Inflammatory macrophage (primary cell): ENCODE measurements at regions not wholly inside any gene's neighbourhood (a gene's known extent, or its start where the extent isn't known, plus 50 kb on each side); places are given as distances from the start of the nearest gene placed in this dataset.

Source experiments
- DNase-seq, 2 donors: peaks; one replicate each; pipeline ENCODE4 v3.0.0-alpha.2; 2020 to 2022

- DNase-seq: no peak
Measured at GRCh38 chr7:49260538-49260937, 336.2 kb downstream of the CDC14C start.

- DNase-seq: no peak
Measured at GRCh38 chr7:49261928-49262327, 337.6 kb downstream of the CDC14C start.

GRCh38 chr7:49264530-49264929 lies 340.2 kb downstream of the CDC14C start:
- DNase-seq: no peak

DNA sequence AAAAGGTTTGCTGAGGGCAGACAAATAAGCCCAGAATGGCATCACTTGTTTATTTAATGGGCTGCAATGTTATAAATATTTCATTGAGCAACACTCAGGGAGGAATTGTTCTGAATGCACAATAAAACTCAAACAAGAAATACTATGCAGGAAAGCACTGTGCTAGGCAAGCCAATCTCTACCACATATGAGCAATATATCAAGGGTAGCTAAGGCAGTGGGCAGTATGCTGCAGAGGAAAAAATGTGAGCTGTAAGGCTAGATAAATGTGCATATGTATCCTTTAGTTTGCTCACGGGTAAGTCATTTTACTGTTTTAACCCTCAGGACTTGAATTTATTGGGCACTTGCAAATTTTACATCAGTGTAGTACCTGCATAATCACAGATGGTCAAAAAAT lies 349.6 kb downstream of the CDC14C start:
- DNase-seq: no peak

DNA sequence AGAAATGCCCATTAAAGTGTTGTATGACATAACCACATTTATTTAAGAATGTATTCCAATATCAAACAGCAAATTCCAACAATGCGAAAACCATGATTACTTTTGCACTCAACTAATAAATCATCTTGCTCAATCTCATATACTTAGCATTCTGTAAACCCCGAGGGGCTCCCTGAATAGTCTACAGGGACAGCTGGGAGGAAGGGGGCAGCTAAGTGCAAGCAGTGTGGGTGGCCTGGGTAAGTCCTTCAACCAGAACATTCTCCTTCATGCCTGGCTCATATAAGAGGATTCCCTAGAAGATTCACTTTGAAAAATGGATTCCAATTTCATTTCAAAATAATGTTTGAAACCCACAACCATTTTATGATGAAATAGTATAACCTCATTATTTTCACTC lies 355.5 kb downstream of the CDC14C start:
- no peak for DNase-seq

DNA sequence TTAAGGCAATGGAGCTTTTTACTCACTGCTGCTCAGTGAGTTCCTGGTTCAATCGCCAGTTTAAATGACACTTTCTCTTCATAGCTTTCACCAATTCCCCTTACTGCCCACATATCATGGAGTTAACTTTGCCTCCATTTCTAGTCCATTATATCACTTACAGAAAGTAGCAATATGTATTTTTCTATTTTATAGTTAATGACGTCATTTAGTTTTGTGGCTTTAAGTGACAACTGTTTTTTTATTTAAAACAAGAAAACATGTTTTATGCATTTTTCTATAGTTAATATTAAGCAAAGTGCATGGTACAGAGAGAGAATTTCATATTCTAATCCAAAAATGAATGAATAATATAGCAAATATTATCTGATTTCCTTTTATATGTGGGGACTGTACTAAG lies 363.3 kb downstream of the CDC14C start:
- no peak for DNase-seq

DNA sequence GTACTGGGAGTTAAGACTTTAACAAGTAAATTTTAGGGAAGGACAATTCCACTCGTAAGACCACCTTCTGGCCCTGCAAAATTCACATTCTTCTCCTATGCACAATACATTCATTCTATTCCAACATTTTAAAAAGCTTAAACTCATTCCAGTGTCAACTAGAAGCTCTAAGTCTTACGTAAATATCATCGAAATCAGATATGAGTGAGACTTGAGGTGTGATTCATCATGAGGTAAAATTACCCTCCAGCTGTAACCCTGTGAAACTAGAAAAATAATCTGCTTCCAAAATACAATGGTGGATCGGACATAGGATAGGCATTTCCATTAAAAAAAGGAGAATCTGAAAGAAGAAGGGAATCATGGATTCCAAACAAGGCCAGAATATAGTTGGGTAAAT lies 370.3 kb downstream of the CDC14C start:
- no peak for DNase-seq

DNA sequence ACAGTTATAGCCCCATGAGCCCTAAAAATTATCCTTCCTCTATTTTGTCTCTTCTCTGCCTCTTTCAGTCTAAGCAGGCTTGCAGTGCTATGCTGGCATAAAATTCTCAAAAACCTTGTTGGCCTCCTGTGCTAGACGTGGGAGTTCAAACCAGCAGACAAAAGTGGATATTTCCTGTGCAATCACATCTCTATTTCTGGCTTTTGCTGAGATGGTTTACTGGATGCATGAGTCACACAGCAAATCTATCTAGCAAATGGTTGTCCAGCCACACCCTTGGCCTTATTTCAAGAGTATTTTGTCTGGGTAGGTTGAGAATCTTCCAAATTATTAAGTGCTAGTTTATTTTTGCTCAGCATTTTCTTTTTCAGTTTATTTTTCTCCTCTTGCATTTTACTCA lies 370.8 kb downstream of the CDC14C start:
- no peak for DNase-seq

DNA sequence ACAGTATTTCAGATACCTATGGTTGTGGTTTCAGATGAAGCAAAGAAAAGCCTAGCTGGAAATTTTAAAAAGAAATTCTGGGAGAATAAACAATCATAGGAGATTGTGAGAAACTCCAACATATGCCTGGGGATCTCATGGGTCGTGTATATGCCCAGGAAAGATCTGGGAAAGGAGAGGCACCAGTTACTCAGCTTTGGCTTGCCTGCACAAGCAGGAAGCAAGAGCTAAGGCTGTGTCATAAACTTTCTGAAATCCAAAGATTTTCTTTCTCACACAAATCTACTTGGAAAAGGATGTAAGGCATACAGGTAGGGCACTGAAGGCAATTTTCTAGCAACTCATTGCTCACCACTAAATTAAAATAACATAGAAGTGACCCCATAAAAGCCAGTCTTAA lies 373.6 kb downstream of the CDC14C start:
- no peak for DNase-seq

- no peak for DNase-seq
Measured at GRCh38 chr7:49308787-49309186, 384.4 kb downstream of the CDC14C start.

DNA sequence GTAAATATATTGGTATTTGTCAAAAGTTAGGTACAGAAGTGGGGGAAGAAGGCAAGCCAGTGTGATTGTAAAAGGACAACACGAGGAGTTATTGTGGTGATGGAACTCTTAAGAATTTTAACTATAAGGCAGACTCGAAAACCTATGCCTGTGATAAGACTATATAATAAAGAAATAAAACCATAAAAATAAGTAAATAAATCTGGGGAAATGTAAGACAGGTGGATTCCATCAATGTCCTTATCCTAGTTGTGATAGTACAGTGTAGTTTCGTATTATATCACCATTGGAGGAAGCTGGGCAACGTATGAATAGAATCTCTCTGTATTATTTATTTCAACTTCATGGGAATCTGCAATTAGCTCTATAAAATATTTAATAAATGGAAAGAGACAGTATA lies 395.7 kb downstream of the CDC14C start:
- DNase-seq: no peak

GRCh38 chr7:49321843-49322242 lies 397.5 kb downstream of the CDC14C start:
- DNase-seq: no peak

DNA sequence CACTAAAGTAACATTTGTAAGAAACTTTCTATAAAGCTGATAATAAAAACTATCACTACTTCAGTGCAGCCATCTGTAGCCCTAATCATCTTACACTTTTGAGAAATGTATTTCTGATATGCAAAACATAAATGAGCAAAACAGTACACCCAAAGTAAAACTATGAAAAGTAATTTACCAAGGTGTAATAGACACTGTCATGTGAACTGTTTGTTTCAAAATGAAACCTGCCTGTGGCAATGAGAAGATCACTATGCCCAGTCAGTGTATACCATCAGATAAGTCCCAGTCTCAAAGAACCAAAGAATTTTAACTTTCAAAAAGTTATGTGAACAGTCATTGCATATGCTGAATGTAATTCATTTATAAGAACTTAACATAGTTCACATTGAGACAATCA lies 398.1 kb downstream of the CDC14C start:
- DNase-seq: no peak

DNA sequence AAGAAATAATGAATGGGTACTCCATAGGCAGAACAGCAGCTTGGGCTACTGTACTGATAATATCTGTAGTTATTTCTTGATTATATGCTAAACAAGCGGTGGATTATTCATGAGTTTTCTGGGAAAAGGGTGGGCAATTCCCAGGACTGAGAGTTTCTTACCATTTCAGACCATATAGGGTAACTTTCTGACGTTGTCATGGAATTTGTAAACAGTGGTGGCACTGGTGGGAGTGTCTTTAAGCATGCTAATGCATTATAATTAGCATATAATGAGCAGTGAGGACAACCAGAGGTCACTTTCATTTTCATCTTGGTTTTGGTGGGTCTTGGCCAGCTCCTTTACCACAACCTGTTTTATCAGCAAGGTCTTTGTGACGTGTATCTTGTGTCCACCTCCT lies 399.7 kb downstream of the CDC14C start:
- no peak for DNase-seq

GRCh38 chr7:49324707-49325106 lies 400.4 kb downstream of the CDC14C start:
- no peak for DNase-seq

- no peak for DNase-seq
Measured at GRCh38 chr7:49325571-49325970, 401.2 kb downstream of the CDC14C start.

- DNase-seq: no peak
Measured at GRCh38 chr7:49327155-49327554, 402.8 kb downstream of the CDC14C start.

GRCh38 chr7:49333180-49333881 lies 409.0 kb downstream of the CDC14C start:
- no peak for DNase-seq

DNA sequence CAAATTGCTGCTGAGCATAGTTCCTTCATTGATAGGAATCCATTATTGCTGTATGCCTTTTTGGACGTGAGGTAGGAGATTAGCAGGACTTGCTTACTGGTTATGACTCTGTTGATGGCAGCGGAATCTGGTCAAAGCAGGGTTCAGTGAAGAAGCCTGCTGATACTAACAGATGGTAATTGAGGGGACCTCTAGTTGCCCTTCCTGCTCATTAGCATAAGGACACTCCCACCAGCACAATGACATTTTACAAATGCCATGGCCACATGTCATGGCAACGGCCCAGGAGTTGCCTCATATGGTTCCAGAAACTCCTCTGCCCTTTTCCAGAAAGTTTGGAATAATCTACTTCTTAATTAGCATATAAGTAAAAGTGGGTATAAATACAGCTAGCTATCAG lies 417.5 kb downstream of the CDC14C start:
- no peak for DNase-seq

DNA sequence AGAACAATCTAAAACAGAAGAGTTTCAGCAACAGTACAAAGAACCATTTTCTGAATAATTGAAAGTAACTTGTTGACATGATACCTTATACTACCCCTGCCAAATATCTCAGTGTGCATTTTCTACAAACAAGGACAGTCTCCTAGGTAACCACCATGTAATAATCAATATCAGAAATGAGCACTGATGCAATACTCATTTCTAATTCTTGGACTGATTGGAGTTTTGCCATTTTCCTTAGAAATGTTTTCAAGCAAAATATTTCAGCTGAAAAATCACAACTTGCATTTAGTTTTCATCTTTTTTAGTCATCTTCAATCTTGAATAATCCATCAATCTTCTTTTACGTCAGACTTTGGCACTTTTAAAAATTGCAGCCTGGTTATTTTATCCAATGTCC lies 420.2 kb downstream of the CDC14C start:
- no peak for DNase-seq

DNA sequence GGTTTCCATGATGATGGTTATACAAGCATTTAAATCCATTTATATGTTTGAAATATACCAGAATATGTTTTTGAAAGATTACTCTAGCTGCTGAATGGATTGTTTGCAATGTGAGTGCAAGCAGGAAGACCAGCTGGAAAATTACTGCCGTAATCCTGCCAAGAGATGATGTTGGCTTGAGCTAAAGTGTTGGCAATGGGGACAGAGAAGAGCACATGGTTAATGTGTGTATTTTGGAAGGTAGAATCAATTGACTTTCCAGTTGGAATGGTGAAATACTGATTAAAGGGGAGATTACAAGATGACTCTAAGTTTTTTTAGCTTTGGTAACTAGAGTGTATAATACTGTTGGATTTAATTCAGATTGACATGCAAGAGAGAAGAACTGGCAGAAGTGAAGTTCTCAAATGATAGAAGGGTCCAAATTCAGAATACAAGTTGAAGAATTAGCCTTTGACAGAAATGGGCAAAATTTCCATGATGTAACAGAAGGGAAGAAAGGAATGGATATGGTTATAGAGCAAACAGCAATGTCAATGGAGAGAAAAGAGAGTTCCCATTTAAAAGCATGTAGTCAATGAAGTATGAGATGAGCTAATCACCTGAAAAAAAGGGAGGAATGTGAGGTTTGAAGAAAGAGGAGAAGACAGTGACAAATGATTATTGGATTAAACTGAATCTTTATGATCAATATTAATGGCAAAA lies 422.0 kb downstream of the CDC14C start:
- no peak for DNase-seq

DNA sequence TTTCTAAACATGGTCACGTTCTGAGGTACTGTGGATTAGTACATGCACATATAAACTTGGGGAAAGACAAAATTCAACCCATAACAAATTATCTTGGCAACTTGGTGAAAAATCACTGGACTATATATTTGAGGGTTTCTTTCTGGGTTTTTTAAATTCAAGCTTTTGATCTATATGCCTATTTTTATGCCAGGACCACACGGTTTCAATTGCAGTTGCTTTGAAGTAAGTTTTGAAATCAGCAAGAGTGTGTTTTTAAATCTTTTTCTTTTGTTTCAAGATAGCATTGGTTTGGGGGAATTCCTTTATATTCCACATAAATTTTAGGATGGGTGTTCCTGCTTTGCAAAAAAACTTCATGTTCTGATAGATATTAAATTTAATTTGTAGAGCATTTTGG lies 406.4 kb upstream of the VWC2 start:
- no peak for DNase-seq

GRCh38 chr7:49371771-49372170 lies 401.7 kb upstream of the VWC2 start:
- DNase-seq: no peak

- no peak for DNase-seq
Measured at GRCh38 chr7:49376817-49377375, 396.5 kb upstream of the VWC2 start.
